ENCODE measurements at regions not wholly inside any gene's neighbourhood (a gene's known extent, or its start where the extent isn't known, plus 50 kb on each side); places are given as distances from the start of the nearest gene placed in this dataset.
"Not testable (repeated sequence)": the region's sequence is repeated elsewhere in the genome, so short reads cannot be mapped to it uniquely, and the experiment has no call there.

- DNase-seq = no peak
These were observed 66.1 kb downstream of the RBMX2 start for GRCh38 chrX:130467936-130468335.

GRCh38 chrX:130468395-130468923, 66.7 kb downstream of the RBMX2 start:
- no peak for DNase-seq

DNA sequence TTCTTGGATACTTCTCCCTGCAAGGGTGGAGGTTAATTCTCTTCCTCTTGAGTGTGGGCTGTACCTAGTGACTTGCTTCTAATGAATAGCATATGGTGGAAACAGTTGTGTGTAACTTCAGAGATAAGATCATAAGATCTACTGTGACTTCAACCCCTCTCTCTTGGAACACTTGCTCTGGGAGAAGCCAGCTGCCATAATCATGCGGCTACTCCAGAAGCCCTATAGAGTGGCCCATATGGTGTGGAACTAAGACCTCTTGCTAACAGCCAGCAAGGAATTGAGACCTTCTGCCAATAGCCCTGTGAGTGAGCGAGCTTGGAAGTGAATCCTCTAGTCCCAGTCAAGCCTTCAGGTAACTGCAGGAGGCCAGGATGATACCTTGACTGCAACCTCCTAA, 81.1 kb downstream of the RBMX2 start:
- no peak for DNase-seq

GRCh38 chrX:130485870-130486269, 84.1 kb downstream of the RBMX2 start:
- DNase-seq = no peak

DNA sequence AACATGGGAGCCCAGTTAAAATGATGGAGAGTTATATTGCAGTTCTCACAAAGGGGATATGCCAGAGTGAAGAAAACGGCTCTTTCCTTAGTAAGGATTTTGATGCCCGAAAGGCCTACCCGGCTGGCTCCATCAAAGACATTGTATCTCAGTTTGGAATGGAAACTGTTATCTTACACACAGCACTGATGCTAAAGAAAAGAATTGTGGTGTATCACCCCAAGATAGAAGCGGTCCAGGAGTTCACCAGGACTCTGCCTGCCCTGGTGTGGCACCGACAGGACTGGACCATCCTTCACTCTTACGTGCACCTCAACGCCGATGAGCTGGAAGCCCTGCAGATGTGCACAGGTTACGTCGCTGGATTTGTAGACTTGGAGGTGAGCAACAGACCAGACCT, 93.7 kb downstream of the RBMX2 start:
- DNase-seq = not testable (repeated sequence)

- no peak for DNase-seq
These were observed 95.7 kb downstream of the RBMX2 start for GRCh38 chrX:130497531-130497930.

DNA sequence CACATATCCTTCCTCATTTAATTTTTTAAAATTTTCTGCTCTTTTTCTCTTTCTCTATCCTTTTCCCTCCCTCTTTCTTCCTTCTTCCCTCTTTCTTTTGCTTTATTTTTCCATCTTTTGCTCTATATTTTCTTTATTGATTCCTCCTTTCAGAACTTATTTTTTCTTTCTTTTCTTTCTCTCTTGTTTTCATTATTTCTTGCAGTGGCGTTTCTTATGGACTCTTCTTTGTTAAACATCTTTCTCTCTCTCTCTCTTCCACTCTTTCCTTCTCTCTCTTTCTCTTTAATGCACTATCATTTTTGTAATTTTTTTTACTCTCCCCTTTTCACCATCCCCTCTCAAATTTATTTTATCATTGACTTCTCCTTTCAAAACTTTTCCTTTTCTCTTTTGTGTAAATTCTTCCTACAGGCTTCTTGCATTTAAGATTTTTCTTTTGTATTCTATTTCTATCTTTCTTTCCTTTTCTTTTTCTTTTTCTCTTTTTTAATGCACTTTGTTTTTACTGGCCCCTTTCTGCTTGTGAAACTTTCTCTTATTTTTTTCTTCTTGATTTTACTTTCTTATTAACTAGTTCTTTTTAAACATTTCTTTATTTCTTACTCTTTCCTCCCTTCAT, 97.0 kb downstream of the RBMX2 start:
- DNase-seq = no peak

DNA sequence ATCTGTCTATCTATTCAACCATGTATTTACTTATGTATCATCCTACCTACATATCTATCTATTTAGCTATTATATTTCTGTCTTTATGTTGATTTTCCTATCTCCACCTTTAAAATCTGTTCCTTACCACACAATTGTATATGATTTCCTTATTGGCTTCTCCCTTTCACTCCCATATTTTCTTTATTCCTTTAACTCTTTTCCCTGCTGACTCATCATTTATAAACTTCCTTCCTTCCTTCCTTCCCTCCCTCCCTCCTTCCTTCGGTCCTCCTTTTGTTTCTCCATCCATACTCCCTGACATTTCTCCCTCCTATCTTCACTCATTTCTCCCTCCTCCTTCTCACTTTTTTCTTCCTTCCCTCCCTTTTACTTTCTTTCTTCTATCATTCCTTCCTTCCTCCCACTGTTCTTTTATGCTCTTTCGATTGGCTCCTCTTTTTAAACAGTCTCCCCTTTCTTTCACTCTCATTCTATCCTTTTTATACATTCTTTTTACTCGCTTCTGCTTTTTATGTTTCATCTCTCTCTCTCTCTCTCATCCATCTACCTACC, 100.3 kb downstream of the RBMX2 start:
- no peak for DNase-seq

DNA sequence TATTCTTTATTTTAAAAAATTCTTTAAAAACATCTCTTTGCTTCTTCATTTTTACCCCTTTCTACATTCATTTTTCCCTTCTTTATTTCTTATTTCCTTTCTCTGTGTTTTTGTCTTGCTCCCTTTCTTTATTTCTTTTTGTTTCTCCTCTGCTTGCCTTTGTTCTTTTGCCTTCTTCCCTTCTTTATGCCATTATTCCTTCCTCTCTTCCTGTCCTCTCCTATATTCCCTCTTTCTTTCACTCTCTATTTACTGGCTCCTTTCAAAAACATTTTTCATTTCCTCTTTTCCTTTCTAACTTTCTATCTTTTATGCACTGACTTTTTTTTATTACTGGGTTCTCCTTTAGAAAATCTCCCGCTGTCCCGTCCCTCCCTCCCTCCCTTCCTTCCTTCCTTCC, 102.2 kb downstream of the RBMX2 start:
- DNase-seq = no peak

- no peak for DNase-seq
These were observed 105.2 kb downstream of the RBMX2 start for GRCh38 chrX:130507015-130507414.

DNA sequence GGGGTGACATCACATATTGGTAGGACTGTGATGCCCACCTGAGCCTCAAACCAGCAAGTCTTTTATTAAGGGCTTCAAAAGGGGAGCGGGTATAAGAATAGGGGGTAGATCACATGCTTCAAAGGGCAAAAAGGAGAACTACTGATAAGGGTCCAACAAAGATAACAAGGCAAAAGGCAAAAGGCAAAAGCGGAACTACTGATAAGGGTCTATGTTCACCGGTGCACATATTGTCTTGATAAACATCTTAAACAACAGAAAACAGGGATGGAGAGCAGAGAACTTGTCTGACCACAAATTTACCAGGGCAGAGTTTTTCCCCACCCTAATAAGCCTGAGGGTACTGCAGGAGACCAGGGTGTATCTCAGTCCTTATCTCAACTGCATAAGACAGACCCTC, 110.7 kb downstream of the RBMX2 start:
- DNase-seq = not testable (repeated sequence)

- no peak for DNase-seq
These were observed 114.3 kb downstream of the RBMX2 start for GRCh38 chrX:130516123-130516522.

GRCh38 chrX:130523460-130524394, 121.9 kb downstream of the RBMX2 start:
- DNase-seq = no peak

GRCh38 chrX:130524476-130525194, 122.8 kb downstream of the RBMX2 start:
- DNase-seq = no peak

- DNase-seq = no peak
These were observed 127.7 kb downstream of the RBMX2 start for GRCh38 chrX:130529531-130529930.

DNA sequence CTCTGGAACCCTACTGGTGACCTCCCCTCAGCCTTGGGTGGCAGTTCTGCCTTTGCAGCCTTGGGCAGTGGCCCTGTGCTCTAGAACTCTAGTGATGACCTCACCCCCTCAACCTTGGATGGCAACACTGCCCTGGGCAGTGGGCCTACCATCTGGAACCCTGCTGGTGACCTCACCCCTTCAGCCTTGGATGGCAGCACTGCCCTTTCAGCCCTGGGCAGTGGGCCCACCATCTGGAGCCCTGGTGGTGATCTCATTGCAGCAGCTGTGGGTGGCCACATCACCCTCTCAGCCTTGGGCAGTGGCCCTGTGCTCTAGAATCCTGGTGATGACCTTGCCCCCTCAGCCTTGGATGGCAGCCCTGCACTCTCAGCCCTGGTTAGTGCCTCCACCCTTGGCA, 129.3 kb downstream of the RBMX2 start:
- DNase-seq = no peak

- peak; percentile 8 for DNase-seq
These were observed 138.0 kb downstream of the RBMX2 start for GRCh38 chrX:130539721-130540321.

- DNase-seq = no peak
These were observed 142.0 kb downstream of the RBMX2 start for GRCh38 chrX:130543603-130544325.

GRCh38 chrX:130545796-130546195, 144.0 kb downstream of the RBMX2 start:
- DNase-seq = no peak

DNA sequence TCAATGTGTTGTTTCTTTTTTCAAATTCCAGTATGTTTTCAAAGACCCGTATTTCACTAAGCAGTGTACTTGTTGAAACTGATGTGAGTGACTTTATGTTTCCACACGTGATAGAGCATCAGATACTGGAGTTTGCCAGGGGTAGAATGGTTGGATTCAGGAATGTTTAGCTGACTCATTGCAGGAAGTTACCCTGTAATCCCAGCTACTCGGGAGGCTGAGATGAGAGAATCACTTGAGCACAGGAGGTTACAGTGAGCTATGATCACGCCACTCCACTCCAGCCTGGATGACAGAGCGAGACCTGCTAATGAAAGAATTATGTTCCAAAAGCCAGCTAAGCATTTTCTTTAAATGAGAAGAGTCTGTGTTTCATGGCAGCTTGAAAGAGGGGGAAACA, 147.6 kb downstream of the RBMX2 start:
- DNase-seq = not testable (repeated sequence)

GRCh38 chrX:130550351-130550750, 148.6 kb downstream of the RBMX2 start:
- no peak for DNase-seq
